Heart left ventricle (tissue), 16 donors: ENCODE measurements at regions not wholly inside any gene's neighbourhood (a gene's known extent, or its start where the extent isn't known, plus 50 kb on each side); places are given as distances from the start of the nearest gene placed in this dataset.
A peak's percentile ranks its signal among the peaks of the same experiment; 100 is the strongest.

Experiments used
- ATAC-seq, 4 donors: fragments of 200-7000 bp; cut with Tn5 transposase; one replicate each; pipeline ENCODE4 v1.9.1; 2020 to 2022; ENCODE audit warnings: moderate library complexity in 4 of 4, mild to moderate bottlenecking in 3 of 4, moderate number of reproducible peaks in 1 of 4
- DNase-seq, 5 donors: peaks; one replicate each; pipeline ENCODE4 v3.0.0-alpha.2; 2020
- H3K27ac ChIP-seq, 12 donors: fragments of 200-600 bp; sonication (generic) in 4 of 12; one replicate each; pipeline versions ENCODE4 v1.5.0 to v1.8.0; 2016 to 2022; ENCODE audit warnings: mild to moderate bottlenecking in 2 of 12
- H3K27me3 ChIP-seq, 9 donors: fragments of 200-600 bp; sonication (generic) in 2 of 9; one replicate each; pipeline versions ENCODE4 v1.5.1 to v1.8.0; 2016 to 2022; ENCODE audit warnings: mild to moderate bottlenecking in 3 of 9
- H3K36me3 ChIP-seq, 9 donors: fragments of 200-600 bp; sonication (generic) in 2 of 9; one replicate each; pipeline versions ENCODE4 v1.5.0 to v1.8.0; 2018 to 2022; ENCODE audit warnings: mild to moderate bottlenecking in 2 of 9
- H3K4me1 ChIP-seq, 12 donors: fragments of 200-600 bp; sonication (generic) in 4 of 12; one replicate each; pipeline versions ENCODE4 v1.5.0 to v1.8.0; 2016 to 2022; ENCODE audit warnings: mild to moderate bottlenecking in 3 of 12
- H3K4me3 ChIP-seq, 12 donors: fragments of 200-600 bp; sonication (generic) in 4 of 12; one replicate each; pipeline versions ENCODE4 v1.5.0 to v1.8.0; 2017 to 2022; ENCODE audit warnings: mild to moderate bottlenecking in 9 of 12, moderate library complexity in 4 of 12
- H3K9me3 ChIP-seq, 12 donors: fragments of 200-600 bp; sonication (generic) in 4 of 12; one replicate each; pipeline versions ENCODE4 v1.5.0 to v1.8.0; 2016 to 2022; ENCODE audit warnings: mild to moderate bottlenecking in 1 of 12
- CTCF ChIP-seq, 12 donors: fragments of 200-600 bp; sonication (generic) in 4 of 12; IDR thresholded peaks; one replicate each; pipeline versions ENCODE4 v1.5.0 to v1.8.0; 2018 to 2022; ENCODE audit warnings: antibody characterized with exemption in 12 of 12, mild to moderate bottlenecking in 5 of 12
- POLR2A ChIP-seq, 2 donors: fragments of 450-650 bp; IDR thresholded peaks; one replicate each; pipeline ENCODE4 v1.6.1; 2017; ENCODE audit warnings: antibody characterized with exemption in 2 of 2, mild to moderate bottlenecking in 2 of 2, moderate library complexity in 2 of 2
- WGBS, 4 donors: extraction: QIAGEN DNeasy Blood & Tissue Kit in 2 of 4; methylation state at CpG; one replicate each; pipeline versions ENCODE4 v1.1.5 to v1.1.7; 2013 to 2018; 5-methylcytosine and 5-hydroxymethylcytosine counted together
- intact Hi-C, 10 donors: fragments of 100-400 bp; cut with DNase I; formaldehyde crosslinking; loops; one replicate each; pipeline versions ENCODE4 v1.11.1 to v1.14.2; 2022
- donor health status: ischemic (EF 13 %, LVEDD 7.1; RV severe dilation, severe dysfunction).
- donor health status: healthy with polysubstance abuse.
- donor health status: DM: no; HTN: yes; CAD: no.
- donor health status: DM: no; HTN: no; CAD: no.
- donor health status: ischemic (EF 25% LVEDD 6.9; RV normal size, moderate dysfunction).
- donor health status: ischemic (EF 25% LVEDD 5.7; RV mildly dilated, moderate dysfunction).
- donor health status: healthy.
- donor health status: DM: yes; HTN: yes; CAD: no.
- donor health status: ischemic (EF 35%, LVEDD 5.7; RV mildly dilated, moderate dysfunction).
- donor health status: nonischemic (EF 11% LVEDD 7.7; RV severe dilation, severe dysfunction).
- donor health status: DM: yes; HTN: yes; CAD: no.
- donor health status: PGD.
- donor health status: ischemic (EF 29% LVEDD 5.4; RV normal size, mild dysfunction).
- donor health status: nonischemic (EF 23%, LVEDD 6.1; RV moderate dilation, normal function).

DNA sequence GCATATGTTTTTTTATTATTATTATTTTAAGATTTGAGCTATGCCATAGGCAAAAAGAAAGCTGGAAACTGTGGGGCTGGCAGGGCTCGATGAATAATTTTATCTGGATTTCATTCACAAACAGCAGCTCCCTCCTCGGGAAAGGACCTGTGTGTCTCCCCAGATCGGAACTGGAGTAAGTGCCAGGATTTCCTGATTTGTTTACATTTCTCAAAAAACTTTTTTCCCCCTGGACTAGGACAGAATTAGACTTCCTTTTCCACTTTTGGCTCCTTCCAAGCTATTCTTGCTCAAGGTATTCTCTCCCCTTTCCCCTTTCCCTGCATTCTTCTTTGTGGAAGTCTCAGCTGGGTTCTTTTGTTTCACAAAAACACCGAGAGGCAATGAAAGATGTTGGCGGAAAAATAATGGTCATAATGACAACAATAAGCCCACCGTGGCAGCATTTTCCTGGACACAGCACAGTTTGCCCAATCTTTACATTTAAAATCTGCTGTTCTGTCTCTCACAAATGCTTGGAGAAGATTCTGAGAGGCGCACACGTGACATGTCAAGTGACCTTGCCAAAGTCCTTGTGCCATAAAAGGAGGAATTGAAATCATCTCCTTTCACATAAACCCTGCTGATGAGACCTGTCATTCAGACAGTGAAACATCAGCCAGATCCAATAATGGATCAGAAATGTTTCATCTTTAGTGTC, 85.8 kb upstream of the PREP start:
- no peaks in the 10 kb centered on the region for H3K9me3 ChIP-seq
- ATAC-seq (peak in 2 of 4 donors; percentile 45 to 66), DNase-seq (peak in 2 of 5 donors; percentile 22 to 31)
- H3K27ac ChIP-seq, result peak overlapping the region in 7 of 12 donors; percentile 21 to 70 (median 61)
- TF ChIP-seq POLR2A (IDR thresholded peaks at IDR 0.05) (no peak), CTCF (IDR thresholded peaks at IDR 0.05) (peak in 1 of 12 donors; percentile 17)
- no peaks in the 10 kb centered on the region for H3K27me3 ChIP-seq
- peak overlapping the region in 5 of 12 donors; percentile 2 to 33 (median 10) for H3K4me3 ChIP-seq
- no peaks in the 10 kb centered on the region for H3K36me3 ChIP-seq
- intact Hi-C loops, result loop anchor here (5.0 to 10.0 kb wide), 15 partner anchors 114 to 836 kb away; partner anchors contain the start of genes PRDM1 (in 5 of the 10) and ATG5 (in 1 of the 10)
- WGBS, 4 donors, result 39 to 55% (median 43%) methylated on average over 8 of the region's 8 CpGs
- H3K4me1 ChIP-seq, result peaks cover 0 to 55% (median 31%) of the 10 kb centered on the region in 12 donors

DNA sequence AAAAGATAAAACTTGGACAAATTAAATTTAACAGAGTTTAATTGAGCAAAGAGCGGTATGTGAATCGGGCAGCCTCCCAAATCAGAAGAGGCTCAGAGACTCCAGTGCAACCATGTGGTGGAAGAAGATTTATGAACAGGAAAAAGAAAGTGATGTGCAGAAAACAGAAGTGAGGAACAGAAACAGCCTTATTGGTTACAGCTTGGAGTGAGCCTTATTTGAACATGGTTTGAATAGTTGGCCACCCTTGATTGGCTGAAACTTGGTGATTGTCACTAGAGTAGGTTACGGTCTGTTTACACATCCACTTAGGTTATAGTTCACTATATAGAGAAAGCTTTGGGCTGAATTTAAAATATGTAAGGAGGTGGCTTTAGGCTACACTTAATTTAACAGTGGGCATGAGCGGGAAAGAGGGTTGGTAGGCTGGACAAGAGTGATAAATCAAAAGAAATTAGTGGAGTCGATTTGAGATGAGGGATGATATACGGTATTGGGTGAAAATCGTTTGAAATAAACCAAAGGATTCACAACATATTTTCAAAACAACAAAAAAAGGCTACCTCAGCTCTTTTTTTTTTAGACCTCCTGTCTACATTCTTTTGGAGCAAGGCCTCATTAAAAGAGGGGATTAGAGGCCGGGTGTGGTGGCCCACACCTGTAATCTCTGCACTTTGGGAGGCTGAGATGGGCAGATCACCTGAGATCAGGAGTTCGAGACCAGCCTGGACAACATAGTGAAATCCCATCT, 84.3 kb upstream of the PREP start:
- no peaks in the 10 kb centered on the region for H3K27me3 ChIP-seq
- intact Hi-C loops, result loop anchor here (2.0 to 10.0 kb wide), 16 partner anchors 115 to 838 kb away; partner anchors contain the start of genes PRDM1 (in 5 of the 10) and ATG5 (in 1 of the 10)
- no peak overlapping the region for H3K4me3 ChIP-seq
- 95 to 97% (median 96%) methylated on average over 9 of the region's 9 CpGs for WGBS, 4 donors
- no peak for DNase-seq
- H3K9me3 ChIP-seq, result no peaks in the 10 kb centered on the region
- ATAC-seq, result no peak
- no peaks in the 10 kb centered on the region for H3K36me3 ChIP-seq
- TF ChIP-seq CTCF (IDR thresholded peaks at IDR 0.05) (no peak), POLR2A (IDR thresholded peaks at IDR 0.05) (no peak)
- no peak overlapping the region for H3K27ac ChIP-seq
- peaks cover 0 to 57% (median 19%) of the 10 kb centered on the region in 12 donors for H3K4me1 ChIP-seq

GRCh38 chr6:105485456-105485855, 82.6 kb upstream of the PREP start:
- WGBS, 4 donors, result 50 to 57% (median 55%) methylated on average over 5 of the region's 5 CpGs
- Histone ChIP-seq H3K27ac (peak overlapping the region in 2 of 12 donors; percentile 3 to 6), H3K4me3 (peak overlapping the region in 1 of 12 donors; percentile 21), H3K9me3 (no peaks in the 10 kb centered on the region), H3K36me3 (no peaks in the 10 kb centered on the region), H3K4me1 (peaks cover 0 to 64% (median 16%) of the 10 kb centered on the region in 12 donors), H3K27me3 (no peaks in the 10 kb centered on the region)
- TF ChIP-seq CTCF (IDR thresholded peaks at IDR 0.05) (no peak), POLR2A (IDR thresholded peaks at IDR 0.05) (no peak)
- DNase-seq (peak in 2 of 5 donors; percentile 18 to 22), ATAC-seq (peak in 1 of 4 donors; percentile 66)
- intact Hi-C loops, result loop anchor here (2.0 to 10.0 kb wide), 18 partner anchors 117 to 839 kb away; partner anchors contain the start of genes PRDM1 (in 5 of the 10) and ATG5 (in 1 of the 10)
